Ecto neural progenitor cell (in vitro differentiated cells): ENCODE measurements at regions not wholly inside any gene's neighbourhood (a gene's known extent, or its start where the extent isn't known, plus 50 kb on each side); places are given as distances from the start of the nearest gene placed in this dataset.
A peak's percentile ranks its signal among the peaks of the same experiment; 100 is the strongest.

Source experiments
- DNase-seq: peaks from one replicate; pipeline ENCODE4 v3.0.0-alpha.2; 2018; ENCODE audit warnings: low spot score

GRCh38 chr1:38576241-38576640 is 283.3 kb downstream of the RRAGC start:
- no peak for DNase-seq

GRCh38 chr1:38571726-38572125 is 287.8 kb downstream of the RRAGC start:
- no peak for DNase-seq

DNA sequence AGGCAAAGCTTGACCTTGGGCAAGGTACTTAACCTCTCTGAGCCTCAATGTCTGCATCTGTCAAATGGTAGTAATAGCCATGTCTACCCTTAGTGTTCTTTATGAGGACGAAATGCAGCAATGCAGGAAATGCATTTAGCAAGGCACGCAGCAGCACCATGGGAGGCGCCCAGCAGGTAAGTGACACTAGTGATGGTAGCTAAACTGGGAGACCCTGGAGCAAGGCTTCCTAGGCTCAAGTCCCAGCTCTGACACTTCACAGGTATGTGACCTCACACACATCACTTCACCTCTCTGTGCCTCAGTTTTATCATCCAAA is 289.0 kb downstream of the RRAGC start:
- DNase-seq: no peak

DNA sequence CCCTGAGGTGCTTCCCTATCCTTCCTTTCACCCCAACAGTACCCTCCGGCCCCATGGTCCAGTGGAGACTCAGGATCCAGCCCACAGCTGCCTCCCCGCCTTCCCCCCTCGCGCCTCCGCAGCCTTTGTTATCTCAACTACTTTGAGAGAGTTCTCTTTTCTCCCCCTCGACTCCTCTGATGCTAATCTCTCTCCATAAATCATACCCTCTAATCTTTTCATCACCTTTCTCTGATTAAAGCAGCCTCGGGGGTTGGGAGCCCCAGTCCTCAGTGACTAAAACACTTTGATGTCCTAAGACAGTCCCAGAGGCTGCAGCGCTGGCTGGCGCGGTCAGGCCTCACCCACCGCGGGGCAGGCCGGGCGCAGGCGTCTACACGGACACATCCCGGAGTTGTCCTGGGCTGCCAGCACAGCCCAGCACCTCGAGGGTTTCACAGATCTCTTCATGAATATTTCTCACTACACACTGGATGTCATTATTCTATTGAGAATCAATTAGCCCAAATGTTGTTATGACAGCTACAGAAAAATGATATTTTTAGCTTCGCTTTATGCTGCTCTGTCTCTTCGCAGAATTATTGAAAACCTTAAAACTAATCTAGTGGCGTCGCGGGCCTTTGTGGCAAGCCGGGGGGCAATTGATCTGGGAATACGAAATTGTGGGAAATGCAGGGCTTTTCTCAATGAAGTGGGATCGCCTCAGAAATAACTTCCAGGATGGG is 289.5 kb downstream of the RRAGC start:
- no peak for DNase-seq

DNA sequence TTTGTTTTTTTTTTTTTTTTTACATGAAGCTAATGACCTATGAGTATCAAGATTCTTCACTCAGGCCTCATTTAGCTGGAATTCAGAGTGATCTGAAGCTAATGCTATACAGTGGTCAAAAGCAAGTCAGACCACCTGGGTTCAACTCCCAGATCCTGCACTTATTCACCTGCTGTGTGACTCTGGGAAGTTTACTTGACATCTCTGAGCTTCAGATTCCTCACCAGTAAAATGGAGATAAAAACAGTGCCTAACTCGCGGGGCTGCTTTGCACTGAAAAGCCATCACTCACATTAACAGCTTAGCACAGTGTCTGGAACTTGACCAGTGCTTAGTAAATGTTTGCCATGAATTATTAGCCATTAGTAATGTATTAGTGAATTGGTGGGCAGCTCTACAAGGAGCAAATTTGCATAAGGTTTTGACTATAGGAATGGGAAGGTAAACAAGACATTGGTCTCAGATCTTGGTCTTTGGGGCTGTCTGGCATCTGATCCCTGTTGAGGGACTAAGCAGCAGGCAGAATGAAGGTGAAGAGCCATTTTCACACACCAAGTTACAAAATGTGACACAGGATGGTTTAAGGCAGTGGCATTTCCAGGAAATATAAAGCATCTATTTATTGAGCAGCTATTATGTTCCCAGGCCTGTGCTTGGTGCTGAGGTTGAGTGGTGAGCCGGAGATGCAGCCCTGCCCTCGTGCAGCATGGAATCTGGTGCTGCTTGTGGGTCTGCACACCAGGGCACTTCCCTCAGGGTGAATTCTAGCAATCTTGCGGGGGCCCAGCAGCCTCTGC is 291.3 kb downstream of the RRAGC start:
- DNase-seq: no peak

GRCh38 chr1:38567401-38567800 is 292.2 kb downstream of the RRAGC start:
- DNase-seq: no peak

- no peak for DNase-seq
These were observed 294.5 kb downstream of the RRAGC start for GRCh38 chr1:38565020-38565491.

DNA sequence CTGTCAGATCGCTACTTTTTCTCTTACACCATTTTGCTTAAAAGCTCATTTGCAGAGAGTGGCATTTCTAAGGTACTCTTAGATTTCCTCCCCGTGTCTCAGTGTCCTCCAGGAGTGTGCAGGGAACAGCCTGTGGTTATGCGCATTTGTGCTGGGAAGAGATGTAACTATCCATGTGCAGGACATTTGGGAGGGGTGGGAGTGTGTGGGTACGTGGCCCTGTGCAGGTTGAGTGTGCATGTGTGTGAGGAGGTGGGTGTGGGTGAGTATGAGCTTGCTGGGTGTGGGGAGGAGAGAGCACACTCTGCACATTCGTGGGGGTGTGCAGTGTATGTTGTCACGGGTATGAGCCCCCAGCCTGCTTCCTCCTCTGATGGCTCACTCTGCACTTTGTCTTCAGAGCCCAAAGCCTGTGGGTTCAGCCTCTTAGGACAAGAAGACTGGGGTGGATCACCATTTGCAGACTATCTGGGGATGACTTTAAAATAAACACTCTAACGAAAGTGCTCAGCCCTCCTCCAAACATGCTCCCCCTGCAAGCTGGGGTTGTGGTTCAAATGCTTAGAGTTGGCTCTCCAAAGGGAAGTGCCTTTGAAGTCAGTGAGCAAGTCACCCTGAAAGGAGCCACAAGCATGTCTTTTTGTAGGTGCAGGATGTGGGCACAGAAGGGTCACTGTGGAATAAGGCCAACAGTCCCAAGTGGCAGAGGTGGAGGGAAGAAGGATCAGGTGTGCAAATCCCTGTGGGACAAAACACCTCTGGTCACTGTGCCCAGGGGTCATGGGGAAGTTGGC is 295.4 kb downstream of the RRAGC start:
- DNase-seq: no peak

- no peak for DNase-seq
These were observed 297.8 kb downstream of the RRAGC start for GRCh38 chr1:38561725-38562124.

- no peak for DNase-seq
These were observed 298.5 kb downstream of the RRAGC start for GRCh38 chr1:38561110-38561509.

DNA sequence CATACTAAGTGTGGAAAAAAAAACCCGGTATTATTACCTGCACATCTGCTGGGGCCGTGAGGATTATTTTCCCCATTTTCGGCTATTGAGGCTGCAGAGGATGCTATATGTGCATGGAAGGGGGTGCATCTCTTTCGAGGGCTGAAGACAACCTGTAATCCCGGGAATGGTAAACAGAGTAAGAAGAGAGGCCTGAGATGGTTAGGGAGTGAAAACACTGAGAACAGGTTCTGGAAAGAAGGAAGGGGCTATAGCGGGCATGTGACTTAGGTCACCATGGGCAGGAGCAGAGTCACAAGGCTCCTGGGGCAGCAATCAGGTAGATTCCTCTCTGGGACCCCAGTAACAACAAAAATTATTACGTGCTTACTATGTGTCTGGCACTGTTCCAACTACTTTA is 299.1 kb downstream of the RRAGC start:
- no peak for DNase-seq

GRCh38 chr1:38559446-38560165 is 300.0 kb downstream of the RRAGC start:
- DNase-seq: no peak

GRCh38 chr1:38558500-38559445 is 300.8 kb downstream of the RRAGC start:
- DNase-seq: peak; percentile 69

GRCh38 chr1:38558055-38558454 is 301.5 kb downstream of the RRAGC start:
- DNase-seq: peak; percentile 61

GRCh38 chr1:38555594-38555993 is 304.0 kb downstream of the RRAGC start:
- no peak for DNase-seq

- DNase-seq: no peak
These were observed 304.4 kb downstream of the RRAGC start for GRCh38 chr1:38555130-38555529.

GRCh38 chr1:38551318-38552307 is 308.0 kb downstream of the RRAGC start:
- DNase-seq: no peak

GRCh38 chr1:38549191-38549590 is 310.4 kb downstream of the RRAGC start:
- DNase-seq: no peak

DNA sequence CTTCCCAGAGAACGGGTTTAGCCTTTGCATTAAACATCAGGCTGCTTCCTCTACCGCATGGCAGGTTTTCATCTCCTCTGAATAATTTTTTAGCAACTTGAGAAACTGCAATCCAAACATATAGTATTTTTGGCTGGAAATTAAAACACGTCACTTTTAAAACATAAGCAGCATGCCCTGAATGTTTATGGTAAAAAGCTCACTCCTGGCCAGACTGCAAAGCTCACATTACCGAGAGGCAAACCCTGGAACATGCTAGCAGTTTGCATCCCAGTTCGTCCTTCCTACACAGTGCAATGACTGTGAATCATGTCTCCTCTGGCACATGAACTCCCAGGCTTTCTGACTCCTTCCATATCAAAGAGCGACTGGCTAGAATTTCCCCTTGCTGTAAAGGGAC is 312.3 kb downstream of the RRAGC start:
- no peak for DNase-seq

DNA sequence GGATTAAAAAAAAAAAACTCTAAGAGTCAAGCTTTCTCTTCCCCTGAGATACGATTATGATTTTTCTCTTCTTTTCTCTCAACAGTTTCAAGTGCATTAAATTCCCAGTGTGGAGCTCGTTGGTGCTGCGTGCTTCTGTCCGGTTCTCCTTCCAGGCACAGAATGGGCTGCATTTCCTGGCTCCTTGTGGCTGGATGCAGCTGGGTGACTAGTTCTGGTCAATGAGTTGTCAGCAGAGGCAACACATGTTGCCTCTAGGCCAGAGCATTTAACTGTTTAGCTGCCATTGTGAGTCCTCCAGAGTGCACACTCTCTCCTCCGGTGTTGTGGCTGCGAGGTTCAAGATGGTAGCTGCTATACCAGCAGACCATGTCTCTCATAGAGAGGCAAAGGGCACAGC is 312.9 kb downstream of the RRAGC start:
- DNase-seq: no peak
